Gastroesophageal sphincter (tissue), 3 donors: ENCODE measurements at regions not wholly inside any gene's neighbourhood (a gene's known extent, or its start where the extent isn't known, plus 50 kb on each side); places are given as distances from the start of the nearest gene placed in this dataset.

Source experiments
- CTCF ChIP-seq, 4 experiments: fragments of 200-600 bp in 2 of 4; fragments of 450-650 bp in 2 of 4; sonication (generic) in 1 of 4; IDR thresholded peaks; one replicate each; pipeline ENCODE4 v1.5.1; 2017 to 2019; ENCODE audit warnings: antibody characterized with exemption in 4 of 4, mild to moderate bottlenecking in 2 of 4, moderate library complexity in 2 of 4
- EP300 ChIP-seq: sonication (generic); formaldehyde crosslinking; IDR thresholded peaks from one replicate; pipeline ENCODE4 v1.6.1; 2017; ENCODE audit warnings: antibody characterized with exemption, mild to moderate bottlenecking

GRCh38 chr18:38174594-38174993, 609.0 kb upstream of the CELF4 start:
- TF ChIP-seq EP300, result no peak
- no peak for TF ChIP-seq CTCF (IDR thresholded peaks at IDR 0.05)
